A673 (cell line): ENCODE measurements at regions not wholly inside any gene's neighbourhood (a gene's known extent, or its start where the extent isn't known, plus 50 kb on each side); places are given as distances from the start of the nearest gene placed in this dataset.

Experiments
- BruUV-seq: library from RNA; stranded (reverse); fragments of 400-500 nt; replicated peaks from 2 replicates; lab custom pipeline; 2021; lab: Mats Ljungman, UMichigan
- CTCF ChIA-PET: fragments of 300-600 bp; sonication (Branson Sonifier 250); formaldehyde crosslinking; loops from one replicate; lab custom pipeline; 2022; ENCODE audit warnings: antibody characterized with exemption; lab: Charles Lee
- POLR2A ChIA-PET: fragments of 300-600 bp; sonication (Branson Sonifier 250); formaldehyde crosslinking; loops from one replicate; lab custom pipeline; 2022; ENCODE audit warnings: antibody characterized with exemption; ENCODE audit not compliant: low non-redundant PET; lab: Charles Lee
- DNase-seq: peaks from one replicate; pipeline ENCODE4 v3.0.0-alpha.2; 2015; ENCODE audit warnings: low spot score
- H3K27ac ChIP-seq: fragments of 200-600 bp; sonication (generic); 2 replicates; pipeline ENCODE4 v1.5.1; 2016; ENCODE audit warnings: mixed run types, low read depth, mild to moderate bottlenecking, mixed read lengths, antibody characterized with exemption, low read length; ENCODE audit not compliant: poor library complexity, severe bottlenecking
- H3K27me3 ChIP-seq: fragments of 200-600 bp; sonication (generic); replicated peaks from 2 replicates; pipeline ENCODE4 v1.6.1; 2017; ENCODE audit warnings: mixed run types, low read depth, mild to moderate bottlenecking, mixed read lengths, antibody characterized with exemption, low read length; ENCODE audit not compliant: insufficient read depth, poor library complexity
- H3K36me3 ChIP-seq: fragments of 200-600 bp; sonication (generic); 2 replicates; pipeline ENCODE4 v1.6.1; 2016; ENCODE audit warnings: mixed run types, mild to moderate bottlenecking, mixed read lengths, antibody characterized with exemption, low read length; ENCODE audit not compliant: insufficient read depth, poor library complexity, severe bottlenecking
- H3K4me1 ChIP-seq: fragments of 200-600 bp; sonication (generic); 2 replicates; pipeline ENCODE4 v1.6.1; 2017; ENCODE audit warnings: mixed run types, mild to moderate bottlenecking, mixed read lengths, antibody characterized with exemption, low read length; ENCODE audit not compliant: insufficient read depth, poor library complexity, severe bottlenecking
- H3K4me3 ChIP-seq: fragments of 200-600 bp; sonication (generic); 2 replicates; pipeline ENCODE4 v1.5.1; 2016; ENCODE audit warnings: low read depth, mixed run types, mild to moderate bottlenecking, mixed read lengths, low read length; ENCODE audit not compliant: poor library complexity, severe bottlenecking
- H3K9me3 ChIP-seq: fragments of 200-600 bp; sonication (generic); 2 replicates; pipeline ENCODE4 v1.6.1; 2016; ENCODE audit warnings: mixed run types, low read depth, mild to moderate bottlenecking, mixed read lengths, antibody characterized with exemption, low read length; ENCODE audit not compliant: poor library complexity, severe bottlenecking
- CTCF ChIP-seq: fragments of 300-800, 200-600 bp; sonication (generic); conservative IDR thresholded peaks from 2 replicates; pipeline ENCODE4 v1.5.1; 2017; ENCODE audit warnings: low read depth, mild to moderate bottlenecking, antibody characterized with exemption, low read length, moderate library complexity, mixed read lengths
- EZH2 ChIP-seq: fragments of 200-600 bp; sonication (generic); IDR thresholded peaks from 2 replicates; pipeline ENCODE4 v1.6.1; 2017; ENCODE audit warnings: borderline replicate concordance, low read depth, mild to moderate bottlenecking, mixed read lengths, antibody characterized with exemption, low read length; ENCODE audit not compliant: poor library complexity, severe bottlenecking
- intact Hi-C: fragments of 100-400 bp; cut with micrococcal nuclease; formaldehyde crosslinking; loops from one replicate; pipeline ENCODE4 v1.10.0; 2022; ENCODE audit not compliant: unreplicated experiment

- intact Hi-C loops = no loop called here
- no peaks in the 10 kb centered on the region for H3K4me1 ChIP-seq
- no peaks in the 10 kb centered on the region for H3K9me3 ChIP-seq
- H3K27ac ChIP-seq = no peak overlapping the region
- ChIA-PET POLR2A (no interaction called here), CTCF (no interaction called here)
- no peak overlapping the region for H3K4me3 ChIP-seq
- no peak for DNase-seq
- peaks cover 29% of the 10 kb centered on the region for H3K27me3 ChIP-seq
- no TSS peak for BruUV-seq
- no peak for TF ChIP-seq EZH2
- TF ChIP-seq CTCF = no peak
- H3K36me3 ChIP-seq = no peaks in the 10 kb centered on the region
Measured at GRCh38 chr22:47854251-47854650, 1091.8 kb downstream of the TBC1D22A start.

- Histone ChIP-seq H3K27ac (no peak overlapping the region), H3K27me3 (peaks cover 29% of the 10 kb centered on the region), H3K9me3 (no peaks in the 10 kb centered on the region), H3K4me3 (no peak overlapping the region), H3K36me3 (no peaks in the 10 kb centered on the region), H3K4me1 (no peaks in the 10 kb centered on the region)
- BruUV-seq = no TSS peak
- ChIA-PET POLR2A (no interaction called here), CTCF (no interaction called here)
- TF ChIP-seq EZH2 = no peak
- TF ChIP-seq CTCF = no peak
- DNase-seq = no peak
- intact Hi-C loops = no loop called here
Measured at GRCh38 chr22:47853750-47854149, 1091.3 kb downstream of the TBC1D22A start.

GRCh38 chr22:47851586-47851985 is 1089.1 kb downstream of the TBC1D22A start:
- Histone ChIP-seq H3K4me1 (no peaks in the 10 kb centered on the region), H3K27me3 (peaks cover 28% of the 10 kb centered on the region), H3K9me3 (no peaks in the 10 kb centered on the region), H3K4me3 (no peak overlapping the region), H3K36me3 (no peaks in the 10 kb centered on the region), H3K27ac (no peak overlapping the region)
- POLR2A ChIA-PET = no interaction called here
- TF ChIP-seq EZH2 (no peak), CTCF (no peak)
- DNase-seq = no peak
- BruUV-seq = no TSS peak
- intact Hi-C loops = no loop called here
- CTCF ChIA-PET = no interaction called here
